ENCODE measurements at regions not wholly inside any gene's neighbourhood (a gene's known extent, or its start where the extent isn't known, plus 50 kb on each side); places are given as distances from the start of the nearest gene placed in this dataset.

GRCh38 chr5:111016801-111017200 is 54.7 kb upstream of the TSLP start (continued):
- no peak for TF ChIP-seq E2F4 (CRISPR knock-in tag; IDR thresholded peaks at IDR 0.05; ENCODE audit: borderline replicate concordance, low read depth)
- no peak for TF ChIP-seq ATF2 (CRISPR knock-in tag; IDR thresholded peaks at IDR 0.05; ENCODE audit: borderline replicate concordance, low read depth)
- TF ChIP-seq SMAD4 (CRISPR knock-in tag; IDR thresholded peaks at IDR 0.05), result no peak
- no peak for TF ChIP-seq NR1H2 (CRISPR knock-in tag; IDR thresholded peaks at IDR 0.05)
- TF ChIP-seq RELA (CRISPR knock-in tag; IDR thresholded peaks at IDR 0.05; ENCODE audit: borderline replicate concordance), result no peak
- no peak for TF ChIP-seq NR2C2 (CRISPR knock-in tag; IDR thresholded peaks at IDR 0.05)
- no peak for TF ChIP-seq ARID4B (CRISPR knock-in tag; IDR thresholded peaks at IDR 0.05; ENCODE audit: borderline replicate concordance)

- no peak for DNase-seq (ENCODE audit: low spot score)
- CTCF ChIA-PET, result no interaction called here
- no peak for ATAC-seq
- POLR2A ChIA-PET, result no interaction called here
- no peak overlapping the region for H3K4me3 Mint-ChIP-seq
- no peaks in the 10 kb centered on the region for H3K4me1 Mint-ChIP-seq
- no peaks in the 10 kb centered on the region for H3K9me3 Mint-ChIP-seq
- H3K27ac Mint-ChIP-seq, result no peak overlapping the region
- no peaks in the 10 kb centered on the region for H3K36me3 Mint-ChIP-seq
- no peaks in the 10 kb centered on the region for H3K27me3 Mint-ChIP-seq (ENCODE audit: low read depth)
- no peak for TF ChIP-seq ZNF423 (CRISPR knock-in tag; IDR thresholded peaks at IDR 0.05)
- no peak for TF ChIP-seq ZNF425 (CRISPR knock-in tag; conservative IDR thresholded peaks at IDR 0.05)
- no peak for TF ChIP-seq USF2 (CRISPR knock-in tag; IDR thresholded peaks at IDR 0.05)
- no peak for TF ChIP-seq E2F5 (CRISPR knock-in tag; IDR thresholded peaks at IDR 0.05)
- TF ChIP-seq ZNF532 (CRISPR knock-in tag; IDR thresholded peaks at IDR 0.05; ENCODE audit: borderline replicate concordance), result no peak
- TF ChIP-seq CDX4 (CRISPR knock-in tag; IDR thresholded peaks at IDR 0.05; ENCODE audit: borderline replicate concordance), result no peak
- no peak for TF ChIP-seq FOXK1 (CRISPR knock-in tag; IDR thresholded peaks at IDR 0.05)
- no peak for TF ChIP-seq IRF1 (CRISPR knock-in tag; IDR thresholded peaks at IDR 0.05)
- TF ChIP-seq ZMAT4 (CRISPR knock-in tag; IDR thresholded peaks at IDR 0.05), result no peak
- no peak for TF ChIP-seq NR1H2 (CRISPR knock-in tag; IDR thresholded peaks at IDR 0.05)
Observed at GRCh38 chr5:111017731-111018130, 53.8 kb upstream of the TSLP start.
